ENCODE measurements at regions not wholly inside any gene's neighbourhood (a gene's known extent, or its start where the extent isn't known, plus 50 kb on each side); places are given as distances from the start of the nearest gene placed in this dataset.

GRCh38 chr9:16092142-16093091 lies 539.6 kb downstream of the CCDC171 start:
- DNase-seq (ENCODE audit: low read depth in 2 of 2) = no peak

GRCh38 chr9:16098306-16098705 lies 545.5 kb downstream of the CCDC171 start:
- no peak for DNase-seq (ENCODE audit: low read depth in 2 of 2)

GRCh38 chr9:16099732-16100536 lies 547.1 kb downstream of the CCDC171 start:
- DNase-seq (ENCODE audit: low read depth in 2 of 2) = no peak

- DNase-seq (ENCODE audit: low read depth in 2 of 2) = no peak
Measured at GRCh38 chr9:16100537-16101091, 547.8 kb downstream of the CCDC171 start.

GRCh38 chr9:16102154-16102553 lies 549.3 kb downstream of the CCDC171 start:
- DNase-seq (ENCODE audit: low read depth in 2 of 2) = no peak

- no peak for DNase-seq (ENCODE audit: low read depth in 2 of 2)
Measured at GRCh38 chr9:16103620-16104397, 551.0 kb downstream of the CCDC171 start.

- no peak for DNase-seq (ENCODE audit: low read depth in 2 of 2)
Measured at GRCh38 chr9:16105168-16106020, 552.6 kb downstream of the CCDC171 start.

GRCh38 chr9:16106021-16106571 lies 553.3 kb downstream of the CCDC171 start:
- DNase-seq (ENCODE audit: low read depth in 2 of 2) = no peak

- DNase-seq (ENCODE audit: low read depth in 2 of 2) = no peak
Measured at GRCh38 chr9:16112116-16112515, 559.3 kb downstream of the CCDC171 start.

GRCh38 chr9:16115994-16116393 lies 563.2 kb downstream of the CCDC171 start:
- DNase-seq (ENCODE audit: low read depth in 2 of 2) = no peak

- DNase-seq (ENCODE audit: low read depth in 2 of 2) = no peak
Measured at GRCh38 chr9:16118043-16118442, 565.2 kb downstream of the CCDC171 start.

GRCh38 chr9:16119261-16120230 lies 566.7 kb downstream of the CCDC171 start:
- no peak for DNase-seq (ENCODE audit: low read depth in 2 of 2)

GRCh38 chr9:16120231-16120641 lies 567.4 kb downstream of the CCDC171 start:
- no peak for DNase-seq (ENCODE audit: low read depth in 2 of 2)

GRCh38 chr9:16120727-16121126 lies 567.9 kb downstream of the CCDC171 start:
- DNase-seq (ENCODE audit: low read depth in 2 of 2) = no peak

- no peak for DNase-seq (ENCODE audit: low read depth in 2 of 2)
Measured at GRCh38 chr9:16121168-16121567, 568.3 kb downstream of the CCDC171 start.

- no peak for DNase-seq (ENCODE audit: low read depth in 2 of 2)
Measured at GRCh38 chr9:16121601-16122286, 568.9 kb downstream of the CCDC171 start.

- DNase-seq (ENCODE audit: low read depth in 2 of 2) = no peak
Measured at GRCh38 chr9:16125629-16126028, 572.8 kb downstream of the CCDC171 start.

- DNase-seq (ENCODE audit: low read depth in 2 of 2) = no peak
Measured at GRCh38 chr9:16126042-16126441, 573.2 kb downstream of the CCDC171 start.

- no peak for DNase-seq (ENCODE audit: low read depth in 2 of 2)
Measured at GRCh38 chr9:16128003-16128402, 575.2 kb downstream of the CCDC171 start.
